Hepatocyte (in vitro differentiated cells): ENCODE measurements at regions not wholly inside any gene's neighbourhood (a gene's known extent, or its start where the extent isn't known, plus 50 kb on each side); places are given as distances from the start of the nearest gene placed in this dataset.
A peak's percentile ranks its signal among the peaks of the same experiment; 100 is the strongest.

Experiments
- DNase-seq: peaks from one replicate; pipeline ENCODE4 v3.0.0-alpha.2; 2016; ENCODE audit warnings: low spot score
- H2AFZ ChIP-seq: fragments of 200-600 bp; sonication (generic); 2 replicates; pipeline ENCODE4 v1.6.0; 2016; ENCODE audit warnings: antibody characterized with exemption, mild to moderate bottlenecking
- H3K27ac ChIP-seq: fragments of 200-600 bp; sonication (generic); 2 replicates; pipeline ENCODE4 v1.5.1; 2016; ENCODE audit warnings: mild to moderate bottlenecking
- H3K27me3 ChIP-seq: fragments of 200-600 bp; sonication (generic); 2 replicates; pipeline ENCODE4 v1.6.1; 2016
- H3K36me3 ChIP-seq: fragments of 200-600 bp; sonication (generic); replicated peaks from 2 replicates; pipeline ENCODE4 v1.5.1; 2016; ENCODE audit warnings: low read depth; ENCODE audit not compliant: insufficient read depth
- H3K4me1 ChIP-seq: fragments of 200-600 bp; sonication (generic); 2 replicates; pipeline ENCODE4 v1.5.1; 2016; ENCODE audit warnings: mild to moderate bottlenecking, moderate library complexity; ENCODE audit not compliant: insufficient read depth
- H3K4me2 ChIP-seq: fragments of 200-600 bp; sonication (generic); 2 replicates; pipeline ENCODE4 v1.6.0; 2016
- H3K4me3 ChIP-seq: fragments of 200-600 bp; sonication (generic); 2 replicates; pipeline ENCODE4 v1.5.1; 2016; ENCODE audit warnings: mild to moderate bottlenecking
- H3K79me2 ChIP-seq: fragments of 200-600 bp; sonication (generic); 2 replicates; pipeline ENCODE4 v1.6.0; 2017; ENCODE audit warnings: mild to moderate bottlenecking
- H3K9me2 ChIP-seq: fragments of 200-600 bp; sonication (generic); replicated peaks from 2 replicates; pipeline ENCODE4 v1.6.0; 2017; ENCODE audit warnings: mild to moderate bottlenecking; ENCODE audit not compliant: insufficient read depth
- H3K9me3 ChIP-seq: fragments of 200-600 bp; sonication (generic); 2 replicates; pipeline ENCODE4 v1.5.1; 2016; ENCODE audit warnings: low read depth, mild to moderate bottlenecking
- H4K20me1 ChIP-seq: fragments of 200-600 bp; sonication (generic); 2 replicates; pipeline ENCODE4 v1.6.0; 2016; ENCODE audit warnings: mild to moderate bottlenecking; ENCODE audit not compliant: insufficient read depth, poor library complexity, severe bottlenecking
- EZH2 ChIP-seq: fragments of 200-600 bp; sonication (generic); IDR thresholded peaks from 2 replicates; pipeline ENCODE4 v1.6.1; 2016; ENCODE audit warnings: antibody characterized with exemption, mild to moderate bottlenecking, borderline replicate concordance
- EZH2phosphoT487 ChIP-seq: fragments of 200-600 bp; sonication (generic); IDR thresholded peaks from one replicate; pipeline ENCODE4 v1.6.1; 2018; ENCODE audit warnings: antibody characterized with exemption, mild to moderate bottlenecking, low read depth, moderate library complexity; ENCODE audit not compliant: unreplicated experiment, severe bottlenecking
- WGBS: methylation state at CpG from one replicate; pipeline ENCODE4 v1.1.6; 2016; ENCODE audit warnings: low lambda C conversion rate; ENCODE audit errors: missing lambda C conversion rate; 5-methylcytosine and 5-hydroxymethylcytosine counted together
- TF ChIP-seq, protein P1 (sequence below): fragments of 200-600 bp; sonication (generic); IDR thresholded peaks from 2 replicates; pipeline ENCODE4 v1.5.1; 2016; ENCODE audit warnings: antibody characterized with exemption, mild to moderate bottlenecking; ENCODE audit not compliant: poor library complexity

DNA sequence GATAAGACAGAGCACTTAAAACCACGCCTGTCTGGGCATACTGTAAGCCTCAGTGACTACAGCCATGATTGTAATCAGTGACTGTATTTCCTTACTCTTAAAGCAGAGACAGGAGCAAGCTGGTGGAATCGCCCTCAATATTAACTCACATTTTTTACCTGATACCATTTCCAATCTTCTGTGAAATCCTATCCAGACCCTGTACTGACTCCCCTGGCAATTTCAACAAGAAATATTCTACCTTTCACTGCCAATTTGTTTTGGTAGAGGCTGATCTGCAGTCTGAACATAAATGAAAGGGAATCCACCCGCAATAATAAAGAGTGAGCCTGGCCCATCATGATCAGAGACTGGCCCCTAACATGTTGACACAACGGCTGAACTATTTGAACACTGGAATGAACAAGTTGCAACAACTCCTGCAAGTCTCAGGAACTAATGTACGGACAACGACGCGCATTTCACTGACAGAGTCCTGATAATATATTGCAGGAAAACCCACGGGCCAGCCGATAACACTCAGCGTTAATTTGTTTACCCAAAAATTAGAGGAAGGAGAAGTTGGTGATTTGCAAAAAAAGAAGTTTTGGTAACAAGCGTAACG is 195.5 kb upstream of the BTG1 start:
- Histone ChIP-seq H3K4me2 (peak overlapping the region; percentile 52), H3K9me3 (no peaks in the 10 kb centered on the region), H3K9me2 (no peaks in the 10 kb centered on the region), H3K4me3 (no peak overlapping the region), H3K27me3 (no peaks in the 10 kb centered on the region), H3K27ac (peak overlapping the region; percentile 59), H2AFZ (peak overlapping the region; percentile 32), H3K4me1 (no peaks in the 10 kb centered on the region), H3K36me3 (no peaks in the 10 kb centered on the region), H4K20me1 (no peaks in the 10 kb centered on the region), H3K79me2 (no peaks in the 10 kb centered on the region)
- DNase-seq = peak; percentile 27
- WGBS = 43% methylated on average over 13 of the region's 13 CpGs
- TF ChIP-seq, protein P1, sequence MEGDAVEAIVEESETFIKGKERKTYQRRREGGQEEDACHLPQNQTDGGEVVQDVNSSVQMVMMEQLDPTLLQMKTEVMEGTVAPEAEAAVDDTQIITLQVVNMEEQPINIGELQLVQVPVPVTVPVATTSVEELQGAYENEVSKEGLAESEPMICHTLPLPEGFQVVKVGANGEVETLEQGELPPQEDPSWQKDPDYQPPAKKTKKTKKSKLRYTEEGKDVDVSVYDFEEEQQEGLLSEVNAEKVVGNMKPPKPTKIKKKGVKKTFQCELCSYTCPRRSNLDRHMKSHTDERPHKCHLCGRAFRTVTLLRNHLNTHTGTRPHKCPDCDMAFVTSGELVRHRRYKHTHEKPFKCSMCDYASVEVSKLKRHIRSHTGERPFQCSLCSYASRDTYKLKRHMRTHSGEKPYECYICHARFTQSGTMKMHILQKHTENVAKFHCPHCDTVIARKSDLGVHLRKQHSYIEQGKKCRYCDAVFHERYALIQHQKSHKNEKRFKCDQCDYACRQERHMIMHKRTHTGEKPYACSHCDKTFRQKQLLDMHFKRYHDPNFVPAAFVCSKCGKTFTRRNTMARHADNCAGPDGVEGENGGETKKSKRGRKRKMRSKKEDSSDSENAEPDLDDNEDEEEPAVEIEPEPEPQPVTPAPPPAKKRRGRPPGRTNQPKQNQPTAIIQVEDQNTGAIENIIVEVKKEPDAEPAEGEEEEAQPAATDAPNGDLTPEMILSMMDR = no peak
- no peak for TF ChIP-seq EZH2
- TF ChIP-seq EZH2phosphoT487 = no peak

DNA sequence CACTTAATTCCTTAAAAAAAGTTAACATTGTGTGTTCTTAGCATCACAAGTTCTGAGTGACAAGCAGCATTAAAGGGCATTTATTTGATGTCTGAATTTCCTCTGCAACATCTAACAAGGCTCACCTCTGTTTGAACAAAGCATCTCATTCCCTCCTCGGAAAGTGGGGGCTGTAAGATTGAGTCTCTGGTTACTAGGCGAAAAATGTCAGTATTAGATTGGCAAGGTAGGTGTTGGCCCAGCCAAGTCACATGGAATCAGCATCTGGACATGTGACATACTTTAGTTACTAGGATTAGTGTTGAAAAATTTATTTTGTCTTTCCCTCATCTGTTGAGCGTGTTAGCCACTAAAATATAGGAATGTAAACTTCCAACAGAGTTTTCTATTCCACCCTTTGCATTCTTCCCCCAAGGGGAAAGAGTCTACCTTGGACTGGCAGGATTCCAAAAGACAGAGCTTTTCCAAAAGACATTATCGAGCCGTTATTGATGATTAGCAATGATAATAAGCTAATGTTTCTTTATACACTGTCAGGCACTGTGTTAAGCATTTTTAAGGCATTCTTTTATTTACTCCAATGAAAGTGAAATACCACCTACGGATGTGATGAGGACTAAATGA is 194.9 kb upstream of the BTG1 start:
- TF ChIP-seq EZH2 = no peak
- no peak for TF ChIP-seq EZH2phosphoT487
- TF ChIP-seq, protein P1 = no peak
- Histone ChIP-seq H3K4me1 (no peaks in the 10 kb centered on the region), H3K4me3 (no peak overlapping the region), H3K9me2 (no peaks in the 10 kb centered on the region), H3K4me2 (peak overlapping the region; percentile 52), H3K27me3 (no peaks in the 10 kb centered on the region), H2AFZ (peak overlapping the region; percentile 32), H3K9me3 (no peaks in the 10 kb centered on the region), H3K27ac (peak overlapping the region; percentile 59), H4K20me1 (no peaks in the 10 kb centered on the region), H3K36me3 (no peaks in the 10 kb centered on the region), H3K79me2 (no peaks in the 10 kb centered on the region)
- no peak for DNase-seq
- 65% methylated on average over 6 of the region's 6 CpGs for whole genome bisulfite sequencing

DNA sequence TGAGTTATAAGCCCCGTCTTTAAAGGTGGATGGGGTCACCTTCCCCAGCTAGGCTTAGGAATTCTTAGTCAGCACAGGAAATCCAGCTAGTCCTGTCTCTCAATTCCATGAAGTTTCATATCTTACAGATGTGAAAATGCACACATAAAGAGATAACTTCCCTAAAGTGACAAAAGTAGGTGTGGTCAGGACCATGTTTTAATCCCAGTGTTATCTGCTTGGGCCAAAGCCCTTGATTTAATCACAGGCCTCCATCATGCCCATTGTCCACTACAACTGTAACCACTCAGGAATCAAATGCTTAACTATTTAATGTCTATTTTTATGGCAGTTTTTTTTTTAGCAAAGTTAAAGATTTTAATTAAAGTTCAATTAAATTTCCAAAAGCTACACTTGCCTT is 194.4 kb upstream of the BTG1 start:
- Histone ChIP-seq H2AFZ (no peak overlapping the region), H3K9me3 (no peaks in the 10 kb centered on the region), H3K4me1 (no peaks in the 10 kb centered on the region), H3K9me2 (no peaks in the 10 kb centered on the region), H3K79me2 (no peaks in the 10 kb centered on the region), H4K20me1 (no peaks in the 10 kb centered on the region), H3K4me2 (no peak overlapping the region), H3K27me3 (no peaks in the 10 kb centered on the region), H3K36me3 (no peaks in the 10 kb centered on the region), H3K4me3 (no peak overlapping the region), H3K27ac (no peak overlapping the region)
- TF ChIP-seq, protein P1 = no peak
- TF ChIP-seq EZH2 = no peak
- no peak for TF ChIP-seq EZH2phosphoT487
- WGBS = 59% methylated on average over 1 of the region's 1 CpG
- no peak for DNase-seq
